Nephron (organoid): ENCODE measurements at regions not wholly inside any gene's neighbourhood (a gene's known extent, or its start where the extent isn't known, plus 50 kb on each side); places are given as distances from the start of the nearest gene placed in this dataset.

Experiments used
- H3K27ac Mint-ChIP-seq, 3 experiments: 2 replicates each; pipeline ENCODE4 v1.8.0; 2020; ENCODE audit warnings: mixed read lengths in 3 of 3, mild to moderate bottlenecking in 2 of 3, moderate library complexity in 1 of 3
- H3K27me3 Mint-ChIP-seq: 2 replicates; pipeline ENCODE4 v1.8.0; 2021; ENCODE audit warnings: low read depth, mild to moderate bottlenecking, moderate library complexity, mixed read lengths
- H3K36me3 Mint-ChIP-seq: 2 replicates; pipeline ENCODE4 v1.8.0; 2020; ENCODE audit warnings: low read depth, mixed read lengths
- H3K4me1 Mint-ChIP-seq: 2 replicates; pipeline ENCODE4 v1.8.0; 2020; ENCODE audit warnings: mixed read lengths
- H3K4me3 Mint-ChIP-seq, 3 experiments: 2 replicates each; pipeline ENCODE4 v1.8.0; 2020; ENCODE audit warnings: mild to moderate bottlenecking in 3 of 3, mixed read lengths in 3 of 3, moderate library complexity in 2 of 3
- H3K9me3 Mint-ChIP-seq: 2 replicates; pipeline ENCODE4 v1.8.0; 2020; ENCODE audit warnings: mixed read lengths
- CTCF ChIP-seq, 3 experiments: fragments of 200-600 bp; sonication (generic); IDR thresholded peaks; one replicate each; pipeline ENCODE4 v1.5.0; 2021; ENCODE audit warnings: antibody characterized with exemption in 3 of 3; ENCODE audit not compliant: unreplicated experiment in 3 of 3

- H3K36me3 Mint-ChIP-seq, result no peaks in the 10 kb centered on the region
Measured at GRCh38 chr2:40551081-40551480, 99.2 kb upstream of the SLC8A1 start.

GRCh38 chr2:40554665-40555294 is 102.9 kb upstream of the SLC8A1 start:
- H3K36me3 Mint-ChIP-seq, result no peaks in the 10 kb centered on the region
- H3K4me1 Mint-ChIP-seq, result peaks cover 32% of the 10 kb centered on the region
- no peaks in the 10 kb centered on the region for H3K9me3 Mint-ChIP-seq

More at GRCh38 chr2:40551081-40551480, 99.2 kb upstream of the SLC8A1 start:
- Mint-ChIP-seq H3K27ac (no peak overlapping the region), H3K27me3 (no peaks in the 10 kb centered on the region), H3K9me3 (no peaks in the 10 kb centered on the region), H3K4me3 (no peak overlapping the region), H3K4me1 (peaks cover 35% of the 10 kb centered on the region)
- TF ChIP-seq CTCF (IDR thresholded peaks at IDR 0.05; ENCODE audit: unreplicated experiment in 3 of 3), result no peak

GRCh38 chr2:40556293-40556692 is 104.4 kb upstream of the SLC8A1 start:
- H3K4me3 Mint-ChIP-seq, result no peak overlapping the region
- H3K4me1 Mint-ChIP-seq, result peaks cover 32% of the 10 kb centered on the region
- H3K27me3 Mint-ChIP-seq, result no peaks in the 10 kb centered on the region
- no peak for TF ChIP-seq CTCF (IDR thresholded peaks at IDR 0.05; ENCODE audit: unreplicated experiment in 3 of 3)
- no peaks in the 10 kb centered on the region for H3K36me3 Mint-ChIP-seq
- H3K27ac Mint-ChIP-seq, result peak overlapping the region; percentile 1 to 61 (median 20)
- no peaks in the 10 kb centered on the region for H3K9me3 Mint-ChIP-seq

More at GRCh38 chr2:40554665-40555294, 102.9 kb upstream of the SLC8A1 start:
- Mint-ChIP-seq H3K27me3 (no peaks in the 10 kb centered on the region), H3K27ac (peak overlapping the region in 2 of 3 experiments; percentile 20 to 61), H3K4me3 (no peak overlapping the region)
- TF ChIP-seq CTCF (IDR thresholded peaks at IDR 0.05; ENCODE audit: unreplicated experiment in 3 of 3), result peak; percentile 54 to 71 (median 56)

- TF ChIP-seq CTCF (IDR thresholded peaks at IDR 0.05; ENCODE audit: unreplicated experiment in 3 of 3), result no peak
- H3K27ac Mint-ChIP-seq, result peak overlapping the region; percentile 1 to 61 (median 20)
- H3K4me1 Mint-ChIP-seq, result peaks cover 32% of the 10 kb centered on the region
- no peaks in the 10 kb centered on the region for H3K27me3 Mint-ChIP-seq
- no peaks in the 10 kb centered on the region for H3K36me3 Mint-ChIP-seq
- no peak overlapping the region for H3K4me3 Mint-ChIP-seq
- H3K9me3 Mint-ChIP-seq, result no peaks in the 10 kb centered on the region
Measured at GRCh38 chr2:40556739-40557138, 104.8 kb upstream of the SLC8A1 start.

- peaks cover 24% of the 10 kb centered on the region for H3K4me1 Mint-ChIP-seq
Measured at GRCh38 chr2:40558761-40559160, 106.9 kb upstream of the SLC8A1 start.

More at GRCh38 chr2:40558761-40559160, 106.9 kb upstream of the SLC8A1 start:
- Mint-ChIP-seq H3K36me3 (no peaks in the 10 kb centered on the region), H3K9me3 (no peaks in the 10 kb centered on the region), H3K27ac (no peak overlapping the region), H3K4me3 (no peak overlapping the region), H3K27me3 (no peaks in the 10 kb centered on the region)
- TF ChIP-seq CTCF (IDR thresholded peaks at IDR 0.05; ENCODE audit: unreplicated experiment in 3 of 3), result no peak
